K562 (cell line): ENCODE measurements at regions not wholly inside any gene's neighbourhood (a gene's known extent, or its start where the extent isn't known, plus 50 kb on each side); places are given as distances from the start of the nearest gene placed in this dataset.

ENCODE experiments used
- ATAC-seq: fragments of 200-7000 bp; cut with Tn5 transposase; 3 replicates; pipeline ENCODE4 v1.9.1; 2020; ENCODE audit warnings: moderate library complexity
- BruUV-seq: library from RNA; stranded (reverse); fragments of 400-500 nt; replicated peaks from 2 replicates; lab custom pipeline; 2021; lab: Mats Ljungman, UMichigan
- CTCF ChIA-PET: fragments of 300-600 bp; formaldehyde crosslinking; extraction: SDS; loops from one replicate; lab custom pipeline; 2021; ENCODE audit warnings: low intra/inter-chr PET ratio; lab: Yijun Ruan, JAX
- POLR2A ChIA-PET: fragments of 300-600, 350-650 bp; sonication (Branson Sonifier 250); formaldehyde crosslinking; extraction: SDS; loops from one replicate; lab custom pipeline; 2021; ENCODE audit warnings: antibody characterized with exemption, inconsistent platforms; lab: Yijun Ruan, JAX
- DNase-seq, 4 experiments: peaks; one replicate each; pipeline versions ENCODE4 v3.0.0 to v3.0.0-alpha.2; 2011 to 2018; ENCODE audit warnings: low spot score in 3 of 4, mixed read lengths in 3 of 4; ENCODE audit errors: extremely low read depth in 1 of 4
- FAIRE-seq: peaks from 2 replicates; lab custom pipeline; 2011; peaks lifted over from hg19 to GRCh38; lab: Jason Lieb, UNC
- H2AFZ ChIP-seq: 2 replicates; pipeline ENCODE4 v1.6.0; 2011; ENCODE audit warnings: low read depth, low read length, control low read depth, inconsistent platforms
- H3K27ac ChIP-seq: fragments of 200-600 bp; 3 replicates; pipeline ENCODE4 v1.8.0; 2011; ENCODE audit warnings: low read depth, mild to moderate bottlenecking, control low read depth, inconsistent platforms, low read length, moderate library complexity, mixed read lengths; ENCODE audit errors: extremely low read depth
- H3K27me3 ChIP-seq, 2 experiments: fragments of 300-600 bp in 1 of 2; 2 replicates in 1 of 2; 3 replicates in 1 of 2; pipeline versions ENCODE4 v1.6.0 to v1.8.0; 2011; ENCODE audit warnings: inconsistent platforms in 2 of 2, low read length in 2 of 2, mild to moderate bottlenecking in 1 of 2, mixed read lengths in 1 of 2, moderate library complexity in 1 of 2; ENCODE audit not compliant: control insufficient read depth in 2 of 2, insufficient read depth in 2 of 2
- H3K36me3 ChIP-seq: fragments of 300-600 bp; 3 replicates; pipeline ENCODE4 v1.8.0; 2011; ENCODE audit warnings: mild to moderate bottlenecking, low read length, inconsistent platforms; ENCODE audit not compliant: control insufficient read depth, insufficient read depth
- H3K4me1 ChIP-seq, 2 experiments: fragments of 200-600 bp in 1 of 2; replicated peaks in 1 of 2; 2 replicates in 1 of 2; 3 replicates in 1 of 2; pipeline versions ENCODE4 v1.5.1 to v1.8.0; 2011; ENCODE audit warnings: inconsistent platforms in 2 of 2, low read length in 2 of 2, mild to moderate bottlenecking in 1 of 2, mixed read lengths in 1 of 2, moderate library complexity in 1 of 2; ENCODE audit not compliant: control insufficient read depth in 2 of 2, insufficient read depth in 2 of 2
- H3K4me2 ChIP-seq: 2 replicates; pipeline ENCODE4 v1.6.1; 2011; ENCODE audit warnings: low read length, control low read depth, inconsistent platforms, mixed read lengths; ENCODE audit not compliant: insufficient read depth
- H3K4me3 ChIP-seq: fragments of 200-600 bp; sonication (generic), shearing (Covaris generic); 2 replicates; pipeline ENCODE4 v1.5.1; 2016; ENCODE audit warnings: control low read depth, inconsistent platforms
- H3K79me2 ChIP-seq: fragments of 200-600 bp; 3 replicates; pipeline ENCODE4 v1.8.0; 2011; ENCODE audit warnings: low read length, inconsistent platforms; ENCODE audit not compliant: control insufficient read depth, insufficient read depth
- H3K9ac ChIP-seq, 2 experiments: 2 replicates each; pipeline versions ENCODE4 v1.6.0 to v1.6.1; 2011; ENCODE audit warnings: low read depth in 2 of 2, low read length in 2 of 2, control low read depth in 1 of 2, inconsistent platforms in 1 of 2, mild to moderate bottlenecking in 1 of 2, mixed read lengths in 1 of 2; ENCODE audit not compliant: insufficient read depth in 1 of 2
- H3K9me1 ChIP-seq: one replicate; pipeline ENCODE4 v1.6.0; 2011; ENCODE audit warnings: inconsistent platforms, mild to moderate bottlenecking, low read length, moderate library complexity; ENCODE audit not compliant: control insufficient read depth, insufficient read depth
- H3K9me3 ChIP-seq: replicated peaks from 2 replicates; pipeline ENCODE4 v1.5.1; 2011; ENCODE audit warnings: low read depth, low read length, inconsistent platforms; ENCODE audit not compliant: control insufficient read depth, insufficient read depth
- H4K20me1 ChIP-seq: replicated peaks from 2 replicates; pipeline ENCODE4 v1.6.1; 2011; ENCODE audit warnings: low read length, inconsistent platforms, mixed read lengths; ENCODE audit not compliant: control insufficient read depth, insufficient read depth
- ARID1B ChIP-seq: fragments of 450-650 bp; IDR thresholded peaks from 2 replicates; pipeline ENCODE4 v1.6.1; 2016; ENCODE audit warnings: antibody characterized with exemption, mild to moderate bottlenecking, inconsistent platforms
- BHLHE40 ChIP-seq: IDR thresholded peaks from 2 replicates; pipeline ENCODE4 v1.6.1; 2011; ENCODE audit warnings: low read length, improper control_type of control experiment
- EGR1 ChIP-seq: fragments of 450-650 bp; conservative IDR thresholded peaks from 2 replicates; pipeline ENCODE4 v1.6.1; 2017; ENCODE audit warnings: mild to moderate bottlenecking
- HNRNPUL1 ChIP-seq: fragments of 200-400 bp; formaldehyde crosslinking; IDR thresholded peaks from 2 replicates; pipeline ENCODE4 v1.6.1; 2017; ENCODE audit warnings: low read length
- MEF2D ChIP-seq: conservative IDR thresholded peaks from 2 replicates; pipeline ENCODE4 v1.6.1; 2016; ENCODE audit warnings: low read depth, missing genetic modification characterization, missing compliant biosample characterization
- MEIS2 ChIP-seq: fragments of 450-650 bp; IDR thresholded peaks from 2 replicates; pipeline ENCODE4 v1.6.1; 2014; ENCODE audit warnings: mild to moderate bottlenecking; ENCODE audit not compliant: partially characterized antibody
- NCOA1 ChIP-seq: fragments of 450-650 bp; IDR thresholded peaks from 2 replicates; pipeline ENCODE4 v1.6.1; 2016; ENCODE audit warnings: low read depth
- OTX1 ChIP-seq: fragments of 450-650 bp; formaldehyde crosslinking; IDR thresholded peaks from 2 replicates; pipeline ENCODE4 v1.4.0; 2022; ENCODE audit warnings: mild to moderate bottlenecking
- PPARD ChIP-seq: fragments of 250-450 bp; sonication (Bioruptor Pico); IDR thresholded peaks from 2 replicates; pipeline ENCODE4 v1.8.0; 2022; ENCODE audit warnings: inconsistent platforms, mild to moderate bottlenecking, moderate library complexity
- RFX1 ChIP-seq: fragments of 450-650 bp; IDR thresholded peaks from 2 replicates; pipeline ENCODE4 v1.6.1; 2016; ENCODE audit warnings: mild to moderate bottlenecking, moderate library complexity
- ZNF324 ChIP-seq: fragments of 250-450 bp; sonication (Bioruptor Pico); IDR thresholded peaks from 2 replicates; pipeline ENCODE4 v1.4.0; 2020; ENCODE audit warnings: mild to moderate bottlenecking
- ZNF583 ChIP-seq: fragments of 250-450 bp; sonication (Bioruptor Pico); IDR thresholded peaks from 2 replicates; pipeline ENCODE4 v1.4.0; 2020
- WGBS: fragments of 100-300 bp; shearing (Covaris generic); methylation state at CpG from one replicate; pipeline ENCODE4 v1.1.6; 2016; ENCODE audit warnings: low coverage, mixed read lengths; ENCODE audit not compliant: insufficient coverage; ENCODE audit errors: missing lambda C conversion rate; 5-methylcytosine and 5-hydroxymethylcytosine counted together
- in situ Hi-C: fragments of 300-500 bp; cut with MboI; formaldehyde crosslinking; loops from 4 replicates; pipeline ENCODE4 v1.15.0; 2018; ENCODE audit warnings: inconsistent platforms, mixed read lengths
- intact Hi-C: fragments of 100-400 bp; cut with micrococcal nuclease; formaldehyde crosslinking; loops from 2 replicates; pipeline ENCODE4 v1.14.2; 2022
- TF ChIP-seq, protein P1 (sequence below), 2 experiments: fragments of 450-650 bp; IDR thresholded peaks; 2 replicates each; pipeline ENCODE4 v1.6.1; 2018; ENCODE audit warnings: mild to moderate bottlenecking in 2 of 2, low read depth in 1 of 2; ENCODE audit not compliant: partially characterized antibody in 2 of 2
- TF ChIP-seq, protein P2 (sequence below), 2 experiments: fragments of 450-650 bp; IDR thresholded peaks; 2 replicates each; pipeline ENCODE4 v1.6.1; 2016
- TF ChIP-seq, protein P3 (sequence below): sonication (generic); formaldehyde crosslinking; IDR thresholded peaks from 2 replicates; pipeline ENCODE4 v1.8.1; 2023; ENCODE audit warnings: mild to moderate bottlenecking, missing genetic modification reagents, moderate library complexity

DNA sequence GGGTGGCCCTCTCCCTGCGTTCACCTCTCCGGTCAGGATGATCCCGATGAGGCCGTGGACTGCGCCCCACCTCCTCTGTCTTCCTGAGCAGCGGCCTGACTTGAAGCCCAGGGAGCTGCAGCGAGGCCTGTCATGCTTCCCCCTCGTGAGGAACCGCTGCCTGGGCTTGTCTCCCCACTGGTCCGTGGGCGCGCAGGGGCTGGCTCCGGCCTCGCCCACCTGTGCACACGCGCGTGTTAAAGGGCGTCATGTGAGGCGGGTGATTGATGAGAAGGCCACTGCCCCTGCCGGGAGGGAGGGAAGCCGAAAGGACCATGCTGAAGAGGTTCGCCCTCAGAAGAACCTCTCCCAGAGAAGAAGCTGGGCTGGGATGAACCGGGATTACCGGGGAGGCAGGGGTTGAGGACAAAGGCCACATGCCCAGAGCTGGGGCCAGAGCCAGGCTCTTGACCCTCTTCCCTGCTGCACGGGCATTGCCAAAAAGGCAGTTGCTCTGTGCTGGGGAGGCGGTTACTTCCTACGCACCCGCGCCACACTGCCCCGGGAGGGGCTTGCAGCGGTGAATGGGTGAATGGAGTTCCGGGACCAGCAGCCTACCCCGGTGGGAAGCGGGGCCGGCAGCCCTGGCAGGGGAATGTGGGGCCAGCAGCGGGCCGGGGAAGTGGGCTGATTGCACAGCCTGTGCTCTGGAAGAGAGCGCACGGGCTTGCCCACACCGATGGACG, 85.9 kb upstream of the GSE1 start:
- ChIA-PET POLR2A (interaction anchor here (0.6 to 7.8 kb wide), 3 partner anchors 12 to 103 kb away, joined by 4 to 72 read pairs (median 7); no protein-coding TSS in a partner anchor), CTCF (no interaction called here)
- Histone ChIP-seq H3K36me3 (peaks cover 3% of the 10 kb centered on the region; the same call in 2 of the 3 replicates), H3K27me3 (no peaks in the 10 kb centered on the region), H3K4me3 (no peak overlapping the region), H2AFZ (no peak overlapping the region), H3K9me1 (peaks cover 6% of the 10 kb centered on the region), H3K9me3 (no peaks in the 10 kb centered on the region), H3K4me2 (0 out of 2 replicates have a peak overlapping the region, but pooled peaks have one; percentile 47), H3K79me2 (peaks cover 45% of the 10 kb centered on the region), H3K9ac (peak overlapping the region in 1 of 2 experiments; percentile 59; a peak in 2 of 4 replicates), H3K4me1 (peaks cover 69 to 96% of the 10 kb centered on the region in 2 experiments), H4K20me1 (0 out of 2 replicates have a peak, but pooled peaks cover 7% of the 10 kb centered on the region), H3K27ac (no peak overlapping the region)
- ATAC-seq (no peak), DNase-seq (peak in 2 of 4 experiments; percentile 45 to 50), FAIRE-seq (no peak)
- WGBS, result 79% methylated on average over 35 of the region's 41 CpGs
- intact Hi-C loops (no loop called here), in situ Hi-C loops (no loop called here)
- BruUV-seq, result no TSS peak
- TF ChIP-seq ARID1B, result no peak
- TF ChIP-seq, protein P1, sequence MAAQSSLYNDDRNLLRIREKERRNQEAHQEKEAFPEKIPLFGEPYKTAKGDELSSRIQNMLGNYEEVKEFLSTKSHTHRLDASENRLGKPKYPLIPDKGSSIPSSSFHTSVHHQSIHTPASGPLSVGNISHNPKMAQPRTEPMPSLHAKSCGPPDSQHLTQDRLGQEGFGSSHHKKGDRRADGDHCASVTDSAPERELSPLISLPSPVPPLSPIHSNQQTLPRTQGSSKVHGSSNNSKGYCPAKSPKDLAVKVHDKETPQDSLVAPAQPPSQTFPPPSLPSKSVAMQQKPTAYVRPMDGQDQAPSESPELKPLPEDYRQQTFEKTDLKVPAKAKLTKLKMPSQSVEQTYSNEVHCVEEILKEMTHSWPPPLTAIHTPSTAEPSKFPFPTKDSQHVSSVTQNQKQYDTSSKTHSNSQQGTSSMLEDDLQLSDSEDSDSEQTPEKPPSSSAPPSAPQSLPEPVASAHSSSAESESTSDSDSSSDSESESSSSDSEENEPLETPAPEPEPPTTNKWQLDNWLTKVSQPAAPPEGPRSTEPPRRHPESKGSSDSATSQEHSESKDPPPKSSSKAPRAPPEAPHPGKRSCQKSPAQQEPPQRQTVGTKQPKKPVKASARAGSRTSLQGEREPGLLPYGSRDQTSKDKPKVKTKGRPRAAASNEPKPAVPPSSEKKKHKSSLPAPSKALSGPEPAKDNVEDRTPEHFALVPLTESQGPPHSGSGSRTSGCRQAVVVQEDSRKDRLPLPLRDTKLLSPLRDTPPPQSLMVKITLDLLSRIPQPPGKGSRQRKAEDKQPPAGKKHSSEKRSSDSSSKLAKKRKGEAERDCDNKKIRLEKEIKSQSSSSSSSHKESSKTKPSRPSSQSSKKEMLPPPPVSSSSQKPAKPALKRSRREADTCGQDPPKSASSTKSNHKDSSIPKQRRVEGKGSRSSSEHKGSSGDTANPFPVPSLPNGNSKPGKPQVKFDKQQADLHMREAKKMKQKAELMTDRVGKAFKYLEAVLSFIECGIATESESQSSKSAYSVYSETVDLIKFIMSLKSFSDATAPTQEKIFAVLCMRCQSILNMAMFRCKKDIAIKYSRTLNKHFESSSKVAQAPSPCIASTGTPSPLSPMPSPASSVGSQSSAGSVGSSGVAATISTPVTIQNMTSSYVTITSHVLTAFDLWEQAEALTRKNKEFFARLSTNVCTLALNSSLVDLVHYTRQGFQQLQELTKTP (IDR thresholded peaks at IDR 0.05; ENCODE audit: low read depth in 1 of 2, partially characterized antibody in 2 of 2), result no peak
- TF ChIP-seq MEIS2, result peak; percentile 56
- TF ChIP-seq EGR1, result peak; percentile 16; the same call in 1 of the 2 replicates
- no peak for TF ChIP-seq RFX1
- TF ChIP-seq PPARD, result no peak
- TF ChIP-seq, protein P2, sequence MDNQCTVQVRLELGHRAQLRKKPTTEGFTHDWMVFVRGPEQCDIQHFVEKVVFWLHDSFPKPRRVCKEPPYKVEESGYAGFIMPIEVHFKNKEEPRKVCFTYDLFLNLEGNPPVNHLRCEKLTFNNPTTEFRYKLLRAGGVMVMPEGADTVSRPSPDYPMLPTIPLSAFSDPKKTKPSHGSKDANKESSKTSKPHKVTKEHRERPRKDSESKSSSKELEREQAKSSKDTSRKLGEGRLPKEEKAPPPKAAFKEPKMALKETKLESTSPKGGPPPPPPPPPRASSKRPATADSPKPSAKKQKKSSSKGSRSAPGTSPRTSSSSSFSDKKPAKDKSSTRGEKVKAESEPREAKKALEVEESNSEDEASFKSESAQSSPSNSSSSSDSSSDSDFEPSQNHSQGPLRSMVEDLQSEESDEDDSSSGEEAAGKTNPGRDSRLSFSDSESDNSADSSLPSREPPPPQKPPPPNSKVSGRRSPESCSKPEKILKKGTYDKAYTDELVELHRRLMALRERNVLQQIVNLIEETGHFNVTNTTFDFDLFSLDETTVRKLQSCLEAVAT (IDR thresholded peaks at IDR 0.05), result 0 out of 4 replicates have a peak, but pooled peaks of 1 of the 2 experiments have one; percentile 43
- TF ChIP-seq NCOA1, result no peak
- TF ChIP-seq MEF2D, result no peak
- TF ChIP-seq, protein P3, sequence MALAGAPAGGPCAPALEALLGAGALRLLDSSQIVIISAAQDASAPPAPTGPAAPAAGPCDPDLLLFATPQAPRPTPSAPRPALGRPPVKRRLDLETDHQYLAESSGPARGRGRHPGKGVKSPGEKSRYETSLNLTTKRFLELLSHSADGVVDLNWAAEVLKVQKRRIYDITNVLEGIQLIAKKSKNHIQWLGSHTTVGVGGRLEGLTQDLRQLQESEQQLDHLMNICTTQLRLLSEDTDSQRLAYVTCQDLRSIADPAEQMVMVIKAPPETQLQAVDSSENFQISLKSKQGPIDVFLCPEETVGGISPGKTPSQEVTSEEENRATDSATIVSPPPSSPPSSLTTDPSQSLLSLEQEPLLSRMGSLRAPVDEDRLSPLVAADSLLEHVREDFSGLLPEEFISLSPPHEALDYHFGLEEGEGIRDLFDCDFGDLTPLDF, result no peak
- no peak for TF ChIP-seq OTX1 (CRISPR knock-in tag)
- peak; percentile 21; the same call in 1 of the 2 replicates for TF ChIP-seq BHLHE40
- peak; percentile 62; the same call in 1 of the 2 replicates for TF ChIP-seq ZNF583 (CRISPR knock-in tag)
- no peak for TF ChIP-seq ZNF324 (CRISPR knock-in tag)
- TF ChIP-seq HNRNPUL1, result no peak
